Prostate gland (tissue), 2 donors: ENCODE measurements at regions not wholly inside any gene's neighbourhood (a gene's known extent, or its start where the extent isn't known, plus 50 kb on each side); places are given as distances from the start of the nearest gene placed in this dataset.

Experiments
- DNase-seq: peaks from one replicate; pipeline ENCODE4 v3.0.0-alpha.2; 2019; ENCODE audit warnings: low spot score
- H3K27ac ChIP-seq, 2 donors: fragments of 200-600 bp; sonication (generic); 2 replicates each; pipeline ENCODE4 v1.5.1; 2017 to 2019
- H3K27me3 ChIP-seq: fragments of 200-600 bp; sonication (generic); replicated peaks from 2 replicates; pipeline ENCODE4 v1.5.1; 2019; ENCODE audit not compliant: insufficient read depth
- H3K36me3 ChIP-seq, 2 donors: fragments of 200-600 bp; sonication (generic); 1 replicate in 1 of 2; 2 replicates in 1 of 2; pipeline versions ENCODE4 v1.5.1 to v1.8.1; 2017 to 2019
- H3K4me1 ChIP-seq: fragments of 200-600 bp; sonication (generic); replicated peaks from 2 replicates; pipeline ENCODE4 v1.5.1; 2019
- H3K4me3 ChIP-seq, 2 donors: fragments of 200-600 bp; sonication (generic); 2 replicates each; pipeline ENCODE4 v1.5.1; 2017 to 2019
- H3K9me3 ChIP-seq: fragments of 200-600 bp; sonication (generic); 2 replicates; pipeline ENCODE4 v1.5.1; 2017
- POLR2A ChIP-seq: fragments of 450-650 bp; IDR thresholded peaks from one replicate; pipeline ENCODE4 v1.6.1; 2016; ENCODE audit warnings: antibody characterized with exemption, mild to moderate bottlenecking
- POLR2AphosphoS5 ChIP-seq: sonication (generic); formaldehyde crosslinking; IDR thresholded peaks from one replicate; pipeline ENCODE4 v1.6.1; 2017; ENCODE audit warnings: antibody characterized with exemption
- WGBS: methylation state at CpG from one replicate; pipeline ENCODE4 v1.1.5; 2018; 5-methylcytosine and 5-hydroxymethylcytosine counted together
- intact Hi-C: fragments of 100-400 bp; cut with DNase I; formaldehyde crosslinking; loops from one replicate; pipeline ENCODE4 v1.14.2; 2022
- TF ChIP-seq, protein P1 (sequence below), 4 experiments: fragments of 200-600 bp in 2 of 4; fragments of 450-650 bp in 2 of 4; sonication (generic) in 2 of 4; IDR thresholded peaks; 1 replicate in 3 of 4; 2 replicates in 1 of 4; pipeline ENCODE4 v1.5.1; 2016 to 2019; ENCODE audit warnings: antibody characterized with exemption in 4 of 4, mild to moderate bottlenecking in 2 of 4, moderate library complexity in 2 of 4

DNA sequence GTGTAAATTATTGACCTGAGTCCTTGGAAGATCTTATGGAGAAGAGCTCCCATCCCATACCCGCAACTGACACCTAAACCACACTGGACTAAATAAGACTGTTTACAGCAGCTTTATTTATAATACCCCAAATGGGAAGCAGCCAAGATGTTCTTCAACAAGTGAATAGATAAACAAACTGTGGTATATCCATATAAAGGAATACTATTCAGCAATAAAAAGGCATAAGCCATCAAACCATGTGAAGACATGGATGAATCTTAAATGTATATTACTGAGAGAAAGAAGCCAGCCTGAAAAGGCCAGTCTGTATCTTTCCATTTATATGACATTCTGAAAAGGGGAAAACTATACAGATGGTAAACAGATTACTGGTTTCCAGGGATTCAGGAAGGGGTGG, 212.7 kb downstream of the TPBG start:
- H3K4me1 ChIP-seq = no peaks in the 10 kb centered on the region
- no peaks in the 10 kb centered on the region for H3K27me3 ChIP-seq
- no peaks in the 10 kb centered on the region for H3K36me3 ChIP-seq
- no peak overlapping the region for H3K27ac ChIP-seq
- H3K4me3 ChIP-seq = no peak overlapping the region
- TF ChIP-seq POLR2AphosphoS5 (no peak), POLR2A (no peak)
- TF ChIP-seq, protein P1, sequence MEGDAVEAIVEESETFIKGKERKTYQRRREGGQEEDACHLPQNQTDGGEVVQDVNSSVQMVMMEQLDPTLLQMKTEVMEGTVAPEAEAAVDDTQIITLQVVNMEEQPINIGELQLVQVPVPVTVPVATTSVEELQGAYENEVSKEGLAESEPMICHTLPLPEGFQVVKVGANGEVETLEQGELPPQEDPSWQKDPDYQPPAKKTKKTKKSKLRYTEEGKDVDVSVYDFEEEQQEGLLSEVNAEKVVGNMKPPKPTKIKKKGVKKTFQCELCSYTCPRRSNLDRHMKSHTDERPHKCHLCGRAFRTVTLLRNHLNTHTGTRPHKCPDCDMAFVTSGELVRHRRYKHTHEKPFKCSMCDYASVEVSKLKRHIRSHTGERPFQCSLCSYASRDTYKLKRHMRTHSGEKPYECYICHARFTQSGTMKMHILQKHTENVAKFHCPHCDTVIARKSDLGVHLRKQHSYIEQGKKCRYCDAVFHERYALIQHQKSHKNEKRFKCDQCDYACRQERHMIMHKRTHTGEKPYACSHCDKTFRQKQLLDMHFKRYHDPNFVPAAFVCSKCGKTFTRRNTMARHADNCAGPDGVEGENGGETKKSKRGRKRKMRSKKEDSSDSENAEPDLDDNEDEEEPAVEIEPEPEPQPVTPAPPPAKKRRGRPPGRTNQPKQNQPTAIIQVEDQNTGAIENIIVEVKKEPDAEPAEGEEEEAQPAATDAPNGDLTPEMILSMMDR (IDR thresholded peaks at IDR 0.05) = no peak
- no peak for DNase-seq
- WGBS = 55% methylated on average over 1 of the region's 1 CpG
- intact Hi-C loops = no loop called here
- no peaks in the 10 kb centered on the region for H3K9me3 ChIP-seq

DNA sequence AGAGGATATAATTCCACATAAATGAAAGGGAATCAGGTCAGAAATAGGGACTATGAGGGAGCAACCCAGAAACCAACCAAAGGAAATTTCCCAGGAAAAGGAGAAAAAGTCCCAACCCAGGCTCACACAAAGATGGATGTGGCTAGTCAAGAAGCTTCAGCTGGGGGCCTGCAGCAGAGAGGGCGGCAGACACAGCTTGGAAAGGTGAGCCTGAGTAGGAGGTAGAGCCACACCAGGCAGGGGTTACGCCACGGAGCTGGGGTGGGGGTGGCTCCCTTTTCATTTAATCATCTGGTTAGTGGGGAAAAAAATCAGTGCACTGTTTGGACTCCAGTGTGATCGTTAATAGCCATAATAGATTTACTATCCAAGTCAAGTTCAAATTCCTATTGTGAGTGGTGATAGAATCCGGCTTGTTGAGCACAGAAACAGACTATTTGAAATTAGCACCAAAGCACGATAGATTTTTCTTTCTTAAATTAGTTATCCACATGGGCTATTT, 220.6 kb downstream of the TPBG start:
- DNase-seq = no peak
- TF ChIP-seq, protein P1 (IDR thresholded peaks at IDR 0.05) = no peak
- TF ChIP-seq POLR2A = no peak
- TF ChIP-seq POLR2AphosphoS5 = no peak
- no peaks in the 10 kb centered on the region for H3K27me3 ChIP-seq
- H3K36me3 ChIP-seq = no peaks in the 10 kb centered on the region
- 49% methylated on average over 6 of the region's 6 CpGs for WGBS
- H3K4me3 ChIP-seq = no peak overlapping the region
- H3K4me1 ChIP-seq = no peaks in the 10 kb centered on the region
- no peak overlapping the region for H3K27ac ChIP-seq
- intact Hi-C loops = no loop called here
- H3K9me3 ChIP-seq = no peaks in the 10 kb centered on the region

DNA sequence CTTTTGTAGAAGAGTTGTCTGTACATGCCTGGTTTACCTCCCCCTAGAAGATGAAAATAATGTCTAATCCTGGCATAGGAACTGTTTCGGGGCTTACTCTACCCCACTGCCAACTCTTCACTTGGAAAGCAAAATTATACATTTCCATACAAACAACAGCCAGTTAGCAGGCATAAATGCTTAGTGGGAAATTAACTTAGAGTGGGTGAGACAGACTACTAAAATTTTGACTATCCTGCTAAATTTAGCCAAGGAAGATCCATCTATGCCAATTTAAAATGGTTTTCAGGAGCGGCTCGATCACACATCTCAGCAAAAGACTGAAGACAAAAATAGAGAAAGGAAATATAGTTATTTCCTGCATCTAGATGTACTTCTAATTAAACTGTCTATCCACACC, 221.2 kb downstream of the TPBG start:
- Histone ChIP-seq H3K36me3 (no peaks in the 10 kb centered on the region), H3K27me3 (no peaks in the 10 kb centered on the region), H3K27ac (no peak overlapping the region), H3K4me1 (no peaks in the 10 kb centered on the region), H3K9me3 (no peaks in the 10 kb centered on the region), H3K4me3 (no peak overlapping the region)
- WGBS = 60% methylated on average over 3 of the region's 3 CpGs
- intact Hi-C loops = no loop called here
- TF ChIP-seq, protein P1 (IDR thresholded peaks at IDR 0.05) = no peak
- no peak for TF ChIP-seq POLR2AphosphoS5
- TF ChIP-seq POLR2A = no peak
- no peak for DNase-seq

DNA sequence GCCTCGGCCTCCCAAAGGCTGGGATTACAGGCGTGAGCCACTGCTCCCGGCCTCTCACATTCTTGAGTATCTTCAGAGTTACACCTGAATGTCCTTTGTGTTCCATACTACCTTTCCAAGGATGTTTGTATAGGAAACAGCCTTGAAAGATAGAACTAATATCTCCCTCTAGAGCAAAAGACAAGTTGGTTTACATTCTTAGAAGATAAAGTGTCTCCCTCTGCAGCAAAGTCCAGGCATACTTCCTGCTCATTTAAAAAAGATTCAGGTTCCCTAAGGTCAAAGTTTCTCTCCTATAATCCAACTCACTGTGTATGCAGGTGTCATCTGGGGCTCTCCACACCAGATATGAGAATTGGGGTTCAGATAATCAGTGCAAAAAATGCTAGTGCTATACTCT, 224.4 kb downstream of the TPBG start:
- H3K36me3 ChIP-seq = no peaks in the 10 kb centered on the region
- TF ChIP-seq, protein P1 (IDR thresholded peaks at IDR 0.05) = no peak
- TF ChIP-seq POLR2A (no peak), POLR2AphosphoS5 (no peak)
- intact Hi-C loops = no loop called here
- DNase-seq = no peak
- no peaks in the 10 kb centered on the region for H3K27me3 ChIP-seq
- no peaks in the 10 kb centered on the region for H3K9me3 ChIP-seq
- WGBS = 96% methylated on average over 3 of the region's 3 CpGs
- H3K27ac ChIP-seq = no peak overlapping the region
- no peak overlapping the region for H3K4me3 ChIP-seq
- H3K4me1 ChIP-seq = no peaks in the 10 kb centered on the region

DNA sequence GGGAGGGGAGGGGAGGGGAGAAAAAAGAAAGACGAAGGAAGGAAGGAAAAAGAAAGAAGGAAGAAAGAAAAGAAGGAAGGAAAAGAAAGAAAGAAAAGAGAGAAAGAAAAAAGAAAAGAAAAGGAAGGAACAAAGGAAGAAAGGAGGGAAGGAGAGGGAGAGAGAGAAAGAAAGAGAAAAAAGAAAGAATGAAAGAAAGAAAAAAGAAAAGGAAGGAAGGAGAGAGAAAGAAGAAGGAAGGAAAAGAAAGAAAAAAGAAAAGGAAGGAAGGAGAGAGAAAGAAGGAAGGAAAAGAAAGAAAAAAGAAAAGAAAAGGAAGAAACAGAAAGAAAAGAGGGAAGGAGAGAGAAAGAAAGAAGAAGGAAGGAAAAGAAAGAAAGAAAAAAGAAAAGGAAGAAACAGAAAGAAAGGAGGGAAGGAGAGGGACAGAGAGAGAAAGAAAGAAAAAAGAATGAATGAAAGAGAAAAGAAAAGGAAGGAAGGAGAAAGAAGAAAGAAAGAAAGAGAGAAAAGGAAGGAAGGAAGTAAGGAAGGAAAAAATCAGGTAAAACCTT, 225.3 kb downstream of the TPBG start:
- TF ChIP-seq, protein P1 (IDR thresholded peaks at IDR 0.05) = no peak
- no peak for TF ChIP-seq POLR2AphosphoS5
- TF ChIP-seq POLR2A = no peak
- no peaks in the 10 kb centered on the region for H3K36me3 ChIP-seq

More for the DNA sequence above, 225.3 kb downstream of the TPBG start:
- no peaks in the 10 kb centered on the region for H3K4me1 ChIP-seq
- H3K9me3 ChIP-seq = no peaks in the 10 kb centered on the region
- intact Hi-C loops = no loop called here
- H3K27me3 ChIP-seq = no peaks in the 10 kb centered on the region
- WGBS = 85% methylated on average over 1 of the region's 1 CpG
- DNase-seq = no peak
- no peak overlapping the region for H3K4me3 ChIP-seq
- H3K27ac ChIP-seq = no peak overlapping the region
